Stimulated activated naive CD8-positive, alpha-beta T cell treated with anti-CD3 and anti-CD28 coated beads, Interleukin-15, amount 100 ng/mL, for 72 hours (primary cell): ENCODE measurements at regions not wholly inside any gene's neighbourhood (a gene's known extent, or its start where the extent isn't known, plus 50 kb on each side); places are given as distances from the start of the nearest gene placed in this dataset.
"Not testable (repeated sequence)": the region's sequence is repeated elsewhere in the genome, so short reads cannot be mapped to it uniquely, and the experiment has no call there.

Experiments
- ATAC-seq: fragments of 150-1000 bp; cut with Tn5 transposase; 2 replicates; pipeline ENCODE4 v1.10.0; 2021; ENCODE audit warnings: mild to moderate bottlenecking, moderate library complexity
- DNase-seq, 2 donors: peaks; one replicate each; pipeline ENCODE4 v3.0.0; 2021 to 2022
- H3K27ac Mint-ChIP-seq, 2 donors: one replicate each; pipeline ENCODE4 v1.8.0; 2022; ENCODE audit warnings: mild to moderate bottlenecking in 2 of 2, mixed read lengths in 2 of 2, moderate library complexity in 2 of 2
- H3K27me3 Mint-ChIP-seq: one replicate; pipeline ENCODE4 v1.8.0; 2022; ENCODE audit warnings: mixed read lengths
- H3K4me1 Mint-ChIP-seq: one replicate; pipeline ENCODE4 v1.8.0; 2022; ENCODE audit warnings: mild to moderate bottlenecking, mixed read lengths
- H3K4me3 Mint-ChIP-seq, 2 donors: one replicate each; pipeline ENCODE4 v1.8.0; 2022; ENCODE audit warnings: mild to moderate bottlenecking in 2 of 2, mixed read lengths in 2 of 2, moderate library complexity in 1 of 2
- H3K9me3 Mint-ChIP-seq, 2 donors: one replicate each; pipeline ENCODE4 v1.8.0; 2022; ENCODE audit warnings: mixed read lengths in 2 of 2

DNA sequence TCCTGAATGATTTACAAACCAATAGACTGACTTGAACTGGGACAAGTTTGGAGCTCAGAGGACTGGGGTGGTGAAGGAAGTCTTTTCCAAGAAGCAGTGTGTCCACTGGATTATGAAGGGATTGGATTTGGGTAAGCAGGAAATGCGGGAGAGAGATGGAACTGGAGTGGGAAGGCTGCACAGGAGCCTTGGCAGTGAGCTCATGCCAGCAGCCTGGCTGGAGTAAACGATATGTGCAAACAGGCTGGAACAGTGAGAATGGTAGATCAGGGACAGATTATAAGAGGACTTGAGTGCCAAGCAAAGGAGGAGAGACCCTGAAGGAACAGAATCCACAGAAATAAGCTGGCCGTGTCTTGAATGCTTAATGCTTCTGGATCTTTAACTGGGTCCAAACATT lies 121.9 kb upstream of the GATA6 start:
- ATAC-seq (no peak), DNase-seq (no peak)
- no peak overlapping the region for H3K4me3 Mint-ChIP-seq
- H3K27ac Mint-ChIP-seq: no peak overlapping the region
- H3K4me1 Mint-ChIP-seq: no peaks in the 10 kb centered on the region
- H3K9me3 Mint-ChIP-seq: no peaks in the 10 kb centered on the region
- peaks cover 9% of the 10 kb centered on the region for H3K27me3 Mint-ChIP-seq

DNA sequence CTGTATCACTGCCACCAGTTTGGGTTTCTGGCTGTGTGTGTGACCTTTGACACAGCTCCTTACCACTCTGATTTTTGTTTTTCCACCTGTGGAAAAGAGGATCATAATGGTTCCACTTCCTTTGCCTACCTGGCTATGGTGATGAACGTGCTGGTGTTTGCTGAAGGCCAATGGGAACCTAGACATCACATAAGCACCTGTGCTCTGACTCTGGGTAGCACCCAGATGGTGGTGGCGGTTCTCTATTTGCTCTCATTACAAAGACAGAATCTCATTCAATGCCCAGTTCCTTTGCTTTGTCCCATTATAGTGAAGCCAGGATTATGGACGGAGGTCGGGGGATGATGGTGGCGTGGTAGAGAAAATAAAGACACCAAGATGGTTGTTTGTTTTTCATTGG lies 121.2 kb upstream of the GATA6 start:
- no peak for DNase-seq
- Mint-ChIP-seq H3K27ac (no peak overlapping the region), H3K4me1 (no peaks in the 10 kb centered on the region), H3K4me3 (no peak overlapping the region), H3K27me3 (peaks cover 9% of the 10 kb centered on the region), H3K9me3 (no peaks in the 10 kb centered on the region)
- ATAC-seq: no peak

DNA sequence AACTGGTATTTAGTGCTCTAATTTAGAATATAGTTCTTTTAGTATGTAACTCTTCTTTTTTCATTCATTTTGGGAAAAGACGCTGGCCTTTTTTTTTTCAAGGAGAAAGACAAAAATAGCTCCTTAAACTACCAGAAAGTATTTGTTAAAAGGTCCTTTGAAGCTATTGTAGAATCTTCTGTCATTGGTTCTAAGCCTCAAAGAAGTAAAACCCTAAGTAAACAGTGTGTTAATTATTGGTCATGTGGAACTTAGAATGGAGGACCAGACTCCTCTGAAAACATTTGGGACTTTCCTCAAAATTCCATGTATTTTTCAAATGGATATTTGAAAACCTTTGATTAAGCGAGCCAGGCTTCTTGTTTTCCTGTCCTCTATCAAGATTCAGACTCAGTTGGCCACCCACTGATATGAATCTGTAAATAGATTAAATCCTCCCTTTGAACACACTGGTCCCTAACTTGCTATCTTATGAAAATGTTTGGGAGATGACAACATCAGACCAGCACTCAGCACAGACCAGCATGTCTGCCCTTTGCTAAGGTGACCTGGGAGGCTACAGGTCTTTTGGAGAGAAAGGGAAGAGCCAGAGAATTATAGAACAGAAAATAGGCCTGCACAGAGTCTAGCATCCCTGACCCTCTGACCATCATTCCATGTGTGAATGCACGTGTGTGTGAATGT lies 120.3 kb upstream of the GATA6 start:
- Mint-ChIP-seq H3K27ac (no peak overlapping the region), H3K27me3 (peaks cover 3% of the 10 kb centered on the region), H3K4me1 (no peaks in the 10 kb centered on the region), H3K9me3 (no peaks in the 10 kb centered on the region), H3K4me3 (no peak overlapping the region)
- ATAC-seq (no peak), DNase-seq (no peak)

DNA sequence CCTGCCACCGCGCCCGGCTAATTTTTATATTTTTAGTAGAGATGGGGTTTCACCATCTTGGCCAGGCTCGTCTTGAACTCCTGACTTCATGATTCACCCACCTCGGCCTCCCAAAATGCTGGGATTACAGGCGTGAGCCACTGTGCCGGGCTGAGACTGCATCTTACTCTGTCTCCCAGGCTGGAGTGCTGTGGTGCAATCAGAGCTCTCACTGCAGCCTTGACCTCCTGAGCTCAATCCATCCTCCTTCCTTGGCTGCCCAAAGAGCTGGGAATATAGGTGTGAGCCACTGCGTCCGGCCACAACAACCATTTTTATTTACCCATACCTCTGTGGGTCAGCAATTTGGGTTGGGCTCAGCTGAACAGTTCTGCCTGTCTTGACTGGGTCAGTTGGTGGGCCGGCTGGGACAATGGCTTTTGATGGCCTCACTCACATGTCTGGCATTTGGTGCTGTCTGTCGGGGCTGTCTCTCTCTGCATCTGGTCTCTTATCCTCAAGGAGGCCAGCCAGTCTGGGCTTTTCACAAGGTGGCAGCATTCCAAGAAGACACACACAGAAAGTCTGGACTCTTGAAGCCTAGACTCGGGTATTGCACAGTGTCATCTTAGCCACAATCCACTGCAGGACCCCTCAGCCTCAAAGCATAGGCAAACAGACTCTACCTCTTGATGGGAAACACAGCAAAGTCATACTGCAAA lies 116.8 kb upstream of the GATA6 start:
- H3K4me3 Mint-ChIP-seq: no peak overlapping the region
- no peak overlapping the region for H3K27ac Mint-ChIP-seq
- DNase-seq (no peak), ATAC-seq (no peak)
- H3K9me3 Mint-ChIP-seq: no peaks in the 10 kb centered on the region
- no peaks in the 10 kb centered on the region for H3K4me1 Mint-ChIP-seq
- no peaks in the 10 kb centered on the region for H3K27me3 Mint-ChIP-seq

- no peak for DNase-seq
- Mint-ChIP-seq H3K27me3 (no peaks in the 10 kb centered on the region), H3K4me1 (no peaks in the 10 kb centered on the region), H3K4me3 (no peak overlapping the region), H3K27ac (no peak overlapping the region), H3K9me3 (no peaks in the 10 kb centered on the region)
- no peak for ATAC-seq
Observed at GRCh38 chr18:22055466-22056238, 113.7 kb upstream of the GATA6 start.

GRCh38 chr18:22056950-22057349 lies 112.4 kb upstream of the GATA6 start:
- Mint-ChIP-seq H3K4me1 (no peaks in the 10 kb centered on the region), H3K4me3 (no peak overlapping the region), H3K9me3 (no peaks in the 10 kb centered on the region), H3K27me3 (no peaks in the 10 kb centered on the region), H3K27ac (no peak overlapping the region)
- ATAC-seq (no peak), DNase-seq (no peak)

- Mint-ChIP-seq H3K4me1 (no peaks in the 10 kb centered on the region), H3K27me3 (no peaks in the 10 kb centered on the region), H3K27ac (no peak overlapping the region), H3K9me3 (no peaks in the 10 kb centered on the region), H3K4me3 (no peak overlapping the region)
- ATAC-seq (no peak), DNase-seq (no peak)
Observed at GRCh38 chr18:22057908-22058527, 111.4 kb upstream of the GATA6 start.

DNA sequence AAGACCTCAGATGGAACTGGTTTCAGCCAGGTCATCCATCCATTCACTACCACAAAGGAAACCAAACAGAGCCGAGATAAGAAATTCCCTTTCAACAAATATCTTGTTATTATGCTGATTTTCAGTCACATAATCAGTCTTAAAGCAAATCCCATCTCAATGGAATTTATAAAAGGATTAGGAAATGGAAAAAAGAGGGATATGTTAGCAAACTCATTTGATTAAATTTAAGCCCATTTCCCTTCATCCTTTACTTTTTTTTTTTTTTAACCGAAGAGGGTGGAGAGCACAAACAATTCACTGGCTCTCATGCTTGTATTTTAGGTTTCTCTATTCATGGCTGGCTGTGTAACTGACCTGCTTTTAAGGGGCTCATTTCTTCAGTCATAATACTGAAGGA lies 109.0 kb upstream of the GATA6 start:
- Mint-ChIP-seq H3K4me1 (no peaks in the 10 kb centered on the region), H3K27ac (no peak overlapping the region), H3K9me3 (no peaks in the 10 kb centered on the region), H3K4me3 (no peak overlapping the region), H3K27me3 (no peaks in the 10 kb centered on the region)
- DNase-seq (no peak), ATAC-seq (no peak)

- H3K4me1 Mint-ChIP-seq: no peaks in the 10 kb centered on the region
- no peak for ATAC-seq
- no peak overlapping the region for H3K27ac Mint-ChIP-seq
- no peak overlapping the region for H3K4me3 Mint-ChIP-seq
- no peak for DNase-seq
- no peaks in the 10 kb centered on the region for H3K9me3 Mint-ChIP-seq
- H3K27me3 Mint-ChIP-seq: no peaks in the 10 kb centered on the region
Observed at GRCh38 chr18:22063102-22063501, 106.3 kb upstream of the GATA6 start.

DNA sequence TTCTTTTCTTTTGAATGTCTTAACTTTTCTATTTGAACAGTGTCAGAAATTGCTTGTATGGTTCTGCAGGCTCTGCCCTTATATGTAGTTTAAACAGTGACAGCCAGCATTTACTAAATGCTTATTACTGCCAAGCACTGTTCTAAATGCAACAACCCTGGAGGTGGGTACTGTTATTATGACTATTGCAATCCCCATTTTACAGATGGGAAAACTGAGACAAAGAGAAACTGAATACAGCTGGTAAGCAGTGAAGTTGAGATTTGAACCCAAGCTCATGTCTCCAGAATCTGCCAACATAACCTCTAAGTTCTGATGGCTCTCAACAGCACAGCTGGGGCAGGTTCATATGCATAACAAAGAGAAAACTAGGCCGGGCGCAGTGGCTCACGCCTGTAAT lies 105.7 kb upstream of the GATA6 start:
- Mint-ChIP-seq H3K4me1 (no peaks in the 10 kb centered on the region), H3K27ac (no peak overlapping the region), H3K9me3 (no peaks in the 10 kb centered on the region), H3K27me3 (no peaks in the 10 kb centered on the region), H3K4me3 (no peak overlapping the region)
- ATAC-seq: no peak
- no peak for DNase-seq

- H3K27ac Mint-ChIP-seq: no peak overlapping the region
Observed at GRCh38 chr18:22064581-22064980, 104.8 kb upstream of the GATA6 start.

GRCh38 chr18:22065311-22065710 lies 104.1 kb upstream of the GATA6 start:
- no peaks in the 10 kb centered on the region for H3K27me3 Mint-ChIP-seq
- ATAC-seq: no peak
- no peaks in the 10 kb centered on the region for H3K9me3 Mint-ChIP-seq
- no peak overlapping the region for H3K4me3 Mint-ChIP-seq
- H3K4me1 Mint-ChIP-seq: no peaks in the 10 kb centered on the region
- H3K27ac Mint-ChIP-seq: no peak overlapping the region
- DNase-seq: no peak

More at GRCh38 chr18:22064581-22064980, 104.8 kb upstream of the GATA6 start:
- ATAC-seq (no peak), DNase-seq (no peak)
- no peaks in the 10 kb centered on the region for H3K9me3 Mint-ChIP-seq
- no peaks in the 10 kb centered on the region for H3K27me3 Mint-ChIP-seq
- H3K4me1 Mint-ChIP-seq: no peaks in the 10 kb centered on the region
- no peak overlapping the region for H3K4me3 Mint-ChIP-seq

GRCh38 chr18:22066083-22066485 lies 103.3 kb upstream of the GATA6 start:
- H3K27ac Mint-ChIP-seq: no peak overlapping the region
- H3K4me3 Mint-ChIP-seq: no peak overlapping the region
- DNase-seq (no peak), ATAC-seq (no peak)
- H3K4me1 Mint-ChIP-seq: no peaks in the 10 kb centered on the region
- no peaks in the 10 kb centered on the region for H3K27me3 Mint-ChIP-seq
- no peaks in the 10 kb centered on the region for H3K9me3 Mint-ChIP-seq

GRCh38 chr18:22067109-22067508 lies 102.3 kb upstream of the GATA6 start:
- ATAC-seq (no peak), DNase-seq (no peak)
- no peaks in the 10 kb centered on the region for H3K27me3 Mint-ChIP-seq
- no peak overlapping the region for H3K4me3 Mint-ChIP-seq
- no peaks in the 10 kb centered on the region for H3K4me1 Mint-ChIP-seq
- no peak overlapping the region for H3K27ac Mint-ChIP-seq
- no peaks in the 10 kb centered on the region for H3K9me3 Mint-ChIP-seq

DNA sequence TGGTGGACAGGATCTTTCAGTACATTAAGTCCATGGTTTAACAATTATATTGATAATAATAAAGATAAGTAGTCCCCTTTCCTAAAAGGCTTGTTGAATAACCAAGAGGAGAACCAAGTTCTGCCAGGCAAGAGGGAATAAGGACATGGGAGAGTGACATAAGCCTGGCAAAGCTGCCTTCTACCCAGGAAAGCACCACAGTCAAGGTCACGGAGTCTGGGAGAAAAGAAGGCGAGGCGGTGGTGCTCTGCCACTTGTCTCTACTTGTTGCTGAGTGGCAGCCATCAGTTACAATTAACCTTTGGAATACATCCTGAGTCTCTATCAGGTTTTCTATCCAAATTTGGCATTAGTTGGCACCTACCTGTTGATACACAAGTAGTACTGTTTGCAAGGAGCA lies 101.7 kb upstream of the GATA6 start:
- Mint-ChIP-seq H3K27me3 (no peaks in the 10 kb centered on the region), H3K27ac (no peak overlapping the region), H3K4me3 (no peak overlapping the region), H3K9me3 (peaks cover 0 to 3% of the 10 kb centered on the region in 2 donors), H3K4me1 (no peaks in the 10 kb centered on the region)
- DNase-seq: no peak
- ATAC-seq: no peak

GRCh38 chr18:22068784-22069183 lies 100.6 kb upstream of the GATA6 start:
- not testable (repeated sequence) for H3K4me1 Mint-ChIP-seq, H3K27ac Mint-ChIP-seq, DNase-seq, H3K9me3 Mint-ChIP-seq, H3K4me3 Mint-ChIP-seq, H3K27me3 Mint-ChIP-seq, ATAC-seq
